ENCODE measurements at regions not wholly inside any gene's neighbourhood (a gene's known extent, or its start where the extent isn't known, plus 50 kb on each side); places are given as distances from the start of the nearest gene placed in this dataset.
"Not testable (repeated sequence)": the region's sequence is repeated elsewhere in the genome, so short reads cannot be mapped to it uniquely, and the experiment has no call there.

- DNase-seq: no peak
Measured at GRCh38 chr13:58207501-58207900, 576.0 kb downstream of the PCDH17 start.

GRCh38 chr13:58235454-58235853, 603.9 kb downstream of the PCDH17 start:
- no peak for DNase-seq

- DNase-seq: no peak
Measured at GRCh38 chr13:58238972-58239773, 607.6 kb downstream of the PCDH17 start.

- no peak for DNase-seq
Measured at GRCh38 chr13:58239774-58240268, 608.3 kb downstream of the PCDH17 start.

- no peak for DNase-seq
Measured at GRCh38 chr13:58247080-58247479, 615.5 kb downstream of the PCDH17 start.

- DNase-seq: no peak
Measured at GRCh38 chr13:58254943-58255342, 623.4 kb downstream of the PCDH17 start.

GRCh38 chr13:58266271-58266670, 634.7 kb downstream of the PCDH17 start:
- DNase-seq: no peak

- no peak for DNase-seq
Measured at GRCh38 chr13:58298556-58299135, 667.1 kb downstream of the PCDH17 start.

GRCh38 chr13:58300224-58300623, 668.7 kb downstream of the PCDH17 start:
- no peak for DNase-seq

GRCh38 chr13:58300974-58301681, 669.6 kb downstream of the PCDH17 start:
- no peak for DNase-seq

- no peak for DNase-seq
Measured at GRCh38 chr13:58302349-58302748, 670.8 kb downstream of the PCDH17 start.

- DNase-seq: no peak
Measured at GRCh38 chr13:58306062-58306461, 674.5 kb downstream of the PCDH17 start.

- DNase-seq: no peak
Measured at GRCh38 chr13:58313219-58313618, 681.7 kb downstream of the PCDH17 start.

- DNase-seq: no peak
Measured at GRCh38 chr13:58318495-58319167, 687.1 kb downstream of the PCDH17 start.

GRCh38 chr13:58324161-58324560, 692.6 kb downstream of the PCDH17 start:
- no peak for DNase-seq

GRCh38 chr13:58329746-58330145, 698.2 kb downstream of the PCDH17 start:
- DNase-seq: no peak

GRCh38 chr13:58340895-58341294, 709.4 kb downstream of the PCDH17 start:
- DNase-seq: no peak

GRCh38 chr13:58341318-58341717, 709.8 kb downstream of the PCDH17 start:
- no peak for DNase-seq

GRCh38 chr13:58343076-58343475, 711.5 kb downstream of the PCDH17 start:
- no peak for DNase-seq

- not testable (repeated sequence) for DNase-seq
Measured at GRCh38 chr13:58352100-58352499, 720.6 kb downstream of the PCDH17 start.

- DNase-seq: no peak
Measured at GRCh38 chr13:58369936-58370335, 738.4 kb downstream of the PCDH17 start.

GRCh38 chr13:58376349-58376748, 744.8 kb downstream of the PCDH17 start:
- DNase-seq: no peak

GRCh38 chr13:58376775-58377174, 745.2 kb downstream of the PCDH17 start:
- no peak for DNase-seq
